Activated T-helper 17 cell treated with anti-CD3 and anti-CD28 coated beads, Interleukin-2, amount 50 U/mL, for 72 hours (primary cell): ENCODE measurements at regions not wholly inside any gene's neighbourhood (a gene's known extent, or its start where the extent isn't known, plus 50 kb on each side); places are given as distances from the start of the nearest gene placed in this dataset.

ENCODE experiments used
- ATAC-seq: fragments of 150-1000 bp; cut with Tn5 transposase; replicated peaks from 2 replicates; pipeline ENCODE4 v1.10.0; 2021; ENCODE audit warnings: mild to moderate bottlenecking, moderate library complexity
- H3K27ac Mint-ChIP-seq: one replicate; pipeline ENCODE4 v1.8.0; 2022; ENCODE audit warnings: mixed read lengths
- H3K27me3 Mint-ChIP-seq: one replicate; pipeline ENCODE4 v1.8.0; 2022; ENCODE audit warnings: mixed read lengths
- H3K36me3 Mint-ChIP-seq: one replicate; pipeline ENCODE4 v1.8.0; 2022; ENCODE audit warnings: low read depth, mild to moderate bottlenecking, mixed read lengths
- H3K4me1 Mint-ChIP-seq: one replicate; pipeline ENCODE4 v1.8.0; 2022; ENCODE audit warnings: mixed read lengths
- H3K4me3 Mint-ChIP-seq: one replicate; pipeline ENCODE4 v1.8.0; 2022; ENCODE audit warnings: mild to moderate bottlenecking, mixed read lengths
- H3K9me3 Mint-ChIP-seq: one replicate; pipeline ENCODE4 v1.8.0; 2022; ENCODE audit warnings: mixed read lengths

- Mint-ChIP-seq H3K27ac (no peak overlapping the region), H3K9me3 (peaks cover 3% of the 10 kb centered on the region), H3K4me3 (no peak overlapping the region), H3K36me3 (no peaks in the 10 kb centered on the region), H3K27me3 (no peaks in the 10 kb centered on the region), H3K4me1 (no peaks in the 10 kb centered on the region)
- no peak for ATAC-seq
These were observed 506.8 kb upstream of the FBXO33 start for GRCh38 chr14:39939023-39939422.

- Mint-ChIP-seq H3K36me3 (no peaks in the 10 kb centered on the region), H3K9me3 (no peaks in the 10 kb centered on the region), H3K27me3 (no peaks in the 10 kb centered on the region), H3K4me1 (peaks cover 5% of the 10 kb centered on the region), H3K27ac (no peak overlapping the region), H3K4me3 (no peak overlapping the region)
- peak; percentile 82 for ATAC-seq
These were observed 480.2 kb upstream of the FBXO33 start for GRCh38 chr14:39912192-39913100.

- Mint-ChIP-seq H3K27ac (no peak overlapping the region), H3K27me3 (no peaks in the 10 kb centered on the region), H3K4me3 (no peak overlapping the region), H3K36me3 (no peaks in the 10 kb centered on the region), H3K9me3 (peaks cover 15% of the 10 kb centered on the region), H3K4me1 (no peaks in the 10 kb centered on the region)
- no peak for ATAC-seq
These were observed 465.4 kb upstream of the FBXO33 start for GRCh38 chr14:39897657-39898056.

- Mint-ChIP-seq H3K27ac (no peak overlapping the region), H3K4me1 (no peaks in the 10 kb centered on the region), H3K9me3 (peaks cover 26% of the 10 kb centered on the region), H3K27me3 (no peaks in the 10 kb centered on the region), H3K36me3 (no peaks in the 10 kb centered on the region), H3K4me3 (no peak overlapping the region)
- ATAC-seq: no peak
These were observed 457.8 kb upstream of the FBXO33 start for GRCh38 chr14:39890026-39890425.

GRCh38 chr14:39884091-39884490 lies 451.9 kb upstream of the FBXO33 start:
- Mint-ChIP-seq H3K4me3 (no peak overlapping the region), H3K4me1 (no peaks in the 10 kb centered on the region), H3K36me3 (no peaks in the 10 kb centered on the region), H3K9me3 (peaks cover 19% of the 10 kb centered on the region), H3K27me3 (no peaks in the 10 kb centered on the region), H3K27ac (no peak overlapping the region)
- ATAC-seq: no peak

- Mint-ChIP-seq H3K4me1 (no peaks in the 10 kb centered on the region), H3K4me3 (no peak overlapping the region), H3K9me3 (peaks cover 6% of the 10 kb centered on the region), H3K36me3 (no peaks in the 10 kb centered on the region), H3K27me3 (no peaks in the 10 kb centered on the region), H3K27ac (no peak overlapping the region)
- ATAC-seq: no peak
These were observed 448.7 kb upstream of the FBXO33 start for GRCh38 chr14:39880965-39881364.

- H3K27ac Mint-ChIP-seq: no peak overlapping the region
- H3K36me3 Mint-ChIP-seq: no peaks in the 10 kb centered on the region
- peaks cover 4% of the 10 kb centered on the region for H3K4me1 Mint-ChIP-seq
- H3K27me3 Mint-ChIP-seq: no peaks in the 10 kb centered on the region
- peaks cover 6% of the 10 kb centered on the region for H3K9me3 Mint-ChIP-seq
- no peak overlapping the region for H3K4me3 Mint-ChIP-seq
- no peak for ATAC-seq
These were observed 448.0 kb upstream of the FBXO33 start for GRCh38 chr14:39880106-39880695.

GRCh38 chr14:39877577-39878190 lies 445.5 kb upstream of the FBXO33 start:
- peaks cover 4% of the 10 kb centered on the region for H3K4me1 Mint-ChIP-seq
- no peaks in the 10 kb centered on the region for H3K36me3 Mint-ChIP-seq
- no peaks in the 10 kb centered on the region for H3K27me3 Mint-ChIP-seq
- no peak for ATAC-seq
- H3K9me3 Mint-ChIP-seq: no peaks in the 10 kb centered on the region
- H3K27ac Mint-ChIP-seq: no peak overlapping the region
- no peak overlapping the region for H3K4me3 Mint-ChIP-seq

- ATAC-seq: no peak
- no peaks in the 10 kb centered on the region for H3K36me3 Mint-ChIP-seq
- H3K9me3 Mint-ChIP-seq: no peaks in the 10 kb centered on the region
- no peak overlapping the region for H3K27ac Mint-ChIP-seq
- no peak overlapping the region for H3K4me3 Mint-ChIP-seq
- peaks cover 4% of the 10 kb centered on the region for H3K4me1 Mint-ChIP-seq
- no peaks in the 10 kb centered on the region for H3K27me3 Mint-ChIP-seq
These were observed 444.7 kb upstream of the FBXO33 start for GRCh38 chr14:39876916-39877315.

GRCh38 chr14:39875028-39875427 lies 442.8 kb upstream of the FBXO33 start:
- Mint-ChIP-seq H3K27ac (no peak overlapping the region), H3K36me3 (no peaks in the 10 kb centered on the region), H3K9me3 (peaks cover 3% of the 10 kb centered on the region), H3K4me3 (no peak overlapping the region), H3K27me3 (no peaks in the 10 kb centered on the region), H3K4me1 (peaks cover 4% of the 10 kb centered on the region)
- no peak for ATAC-seq

- Mint-ChIP-seq H3K27ac (no peak overlapping the region), H3K9me3 (peaks cover 3% of the 10 kb centered on the region), H3K4me3 (no peak overlapping the region), H3K36me3 (no peaks in the 10 kb centered on the region), H3K27me3 (no peaks in the 10 kb centered on the region), H3K4me1 (peaks cover 4% of the 10 kb centered on the region)
- no peak for ATAC-seq
These were observed 441.6 kb upstream of the FBXO33 start for GRCh38 chr14:39873791-39874190.

- H3K27ac Mint-ChIP-seq: no peak overlapping the region
- no peaks in the 10 kb centered on the region for H3K27me3 Mint-ChIP-seq
- no peaks in the 10 kb centered on the region for H3K36me3 Mint-ChIP-seq
- no peak for ATAC-seq
- no peaks in the 10 kb centered on the region for H3K4me1 Mint-ChIP-seq
- no peak overlapping the region for H3K4me3 Mint-ChIP-seq
- peaks cover 3% of the 10 kb centered on the region for H3K9me3 Mint-ChIP-seq
These were observed 436.7 kb upstream of the FBXO33 start for GRCh38 chr14:39868949-39869348.

GRCh38 chr14:39868251-39868650 lies 436.0 kb upstream of the FBXO33 start:
- H3K4me1 Mint-ChIP-seq: no peaks in the 10 kb centered on the region

GRCh38 chr14:39863441-39863840 lies 431.2 kb upstream of the FBXO33 start:
- ATAC-seq: no peak
- no peak overlapping the region for H3K4me3 Mint-ChIP-seq
- peaks cover 4% of the 10 kb centered on the region for H3K9me3 Mint-ChIP-seq
- H3K27ac Mint-ChIP-seq: no peak overlapping the region
- no peaks in the 10 kb centered on the region for H3K4me1 Mint-ChIP-seq
- no peaks in the 10 kb centered on the region for H3K27me3 Mint-ChIP-seq
- no peaks in the 10 kb centered on the region for H3K36me3 Mint-ChIP-seq

More at GRCh38 chr14:39868251-39868650, 436.0 kb upstream of the FBXO33 start:
- Mint-ChIP-seq H3K4me3 (no peak overlapping the region), H3K27ac (no peak overlapping the region), H3K27me3 (no peaks in the 10 kb centered on the region), H3K36me3 (no peaks in the 10 kb centered on the region), H3K9me3 (peaks cover 3% of the 10 kb centered on the region)
- ATAC-seq: no peak

- no peaks in the 10 kb centered on the region for H3K36me3 Mint-ChIP-seq
- H3K4me3 Mint-ChIP-seq: no peak overlapping the region
- no peak for ATAC-seq
- H3K27ac Mint-ChIP-seq: no peak overlapping the region
- H3K4me1 Mint-ChIP-seq: no peaks in the 10 kb centered on the region
- H3K27me3 Mint-ChIP-seq: no peaks in the 10 kb centered on the region
- peaks cover 4% of the 10 kb centered on the region for H3K9me3 Mint-ChIP-seq
These were observed 429.5 kb upstream of the FBXO33 start for GRCh38 chr14:39861696-39862095.
